Stimulated activated CD8-positive, alpha-beta memory T cell treated with anti-CD3 and anti-CD28 coated beads, Interleukin-4, amount 100 ng/mL, for 48 hours (primary cell): ENCODE measurements at regions not wholly inside any gene's neighbourhood (a gene's known extent, or its start where the extent isn't known, plus 50 kb on each side); places are given as distances from the start of the nearest gene placed in this dataset.
"Not testable (repeated sequence)": the region's sequence is repeated elsewhere in the genome, so short reads cannot be mapped to it uniquely, and the experiment has no call there.

Experiments
- DNase-seq: peaks from one replicate; pipeline ENCODE4 v3.0.0-alpha.2; 2020

DNA sequence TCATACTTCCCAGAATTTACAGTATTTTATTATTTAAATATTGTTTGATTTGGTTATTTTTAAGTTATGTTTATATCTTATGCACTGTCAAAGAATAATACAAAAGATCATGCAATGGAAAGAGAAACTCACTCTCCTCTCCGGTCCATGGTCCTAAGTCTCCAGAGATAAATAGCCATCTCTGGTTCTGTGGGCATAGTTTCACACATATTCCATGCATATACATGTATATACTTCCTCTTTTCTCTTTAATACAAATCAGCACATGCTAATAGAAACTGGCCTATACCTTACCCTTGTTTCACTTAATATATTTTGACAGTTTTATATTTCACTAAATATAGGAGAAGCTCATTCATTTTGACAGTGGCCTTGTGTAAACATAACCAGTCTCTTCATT, 901.7 kb upstream of the CITED2 start:
- DNase-seq: no peak

DNA sequence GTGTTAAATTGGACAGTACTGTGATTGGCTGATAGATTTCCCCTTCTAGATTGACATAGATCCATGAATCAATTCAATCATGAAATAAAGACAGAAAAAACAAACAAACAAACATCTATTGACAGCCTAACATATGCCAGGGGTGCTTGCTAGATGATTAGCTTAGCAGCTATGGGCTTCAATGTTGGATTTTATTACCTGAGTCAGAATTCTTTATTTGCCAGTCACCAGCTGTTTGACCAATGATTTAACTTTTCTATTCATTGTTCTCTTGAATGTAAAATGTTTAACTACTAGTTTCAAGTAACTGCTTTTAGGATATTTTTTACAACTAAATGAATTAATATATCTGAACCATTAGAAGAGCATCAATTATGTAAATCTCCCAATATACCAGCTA, 901.3 kb upstream of the CITED2 start:
- no peak for DNase-seq

DNA sequence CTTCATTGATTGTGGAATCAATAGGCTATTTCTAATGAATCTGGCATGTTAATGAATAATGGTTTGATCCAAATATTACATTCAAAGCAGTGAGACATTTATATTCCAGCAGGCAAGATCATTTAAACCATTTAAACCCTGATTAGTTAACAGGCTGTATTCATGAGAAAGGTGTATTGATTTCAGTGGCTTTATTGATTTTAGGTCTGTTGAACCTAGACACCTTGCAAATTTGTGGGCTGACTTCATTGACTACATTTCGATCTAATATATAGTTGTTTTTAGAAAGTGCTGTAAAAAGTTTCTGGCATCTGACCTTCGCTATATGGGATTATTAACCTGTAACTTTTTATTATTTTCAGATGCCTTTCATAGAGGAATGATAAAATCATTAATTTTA, 900.1 kb upstream of the CITED2 start:
- no peak for DNase-seq

GRCh38 chr6:140271759-140272377, 897.4 kb upstream of the CITED2 start:
- no peak for DNase-seq

- no peak for DNase-seq
Measured at GRCh38 chr6:140269591-140270165, 895.2 kb upstream of the CITED2 start.

DNA sequence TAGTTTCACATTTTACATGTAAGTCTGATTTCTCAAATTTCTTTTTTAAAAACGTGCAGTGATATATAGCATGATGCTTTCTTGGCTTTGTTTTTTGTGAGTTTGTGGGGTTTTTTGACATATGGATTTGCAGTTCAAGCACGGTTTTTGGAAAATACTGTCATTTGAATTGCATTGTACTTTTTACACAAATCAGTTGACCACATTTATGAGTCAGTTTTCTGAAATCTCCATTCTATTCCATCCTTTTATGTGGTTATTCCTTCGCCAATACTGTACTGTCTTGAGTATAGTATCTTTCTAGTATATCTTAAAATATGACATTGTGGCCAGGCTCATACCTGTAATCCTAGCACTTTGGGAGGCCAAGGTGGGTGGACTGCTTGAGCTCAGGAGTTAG, 890.0 kb upstream of the CITED2 start:
- no peak for DNase-seq

DNA sequence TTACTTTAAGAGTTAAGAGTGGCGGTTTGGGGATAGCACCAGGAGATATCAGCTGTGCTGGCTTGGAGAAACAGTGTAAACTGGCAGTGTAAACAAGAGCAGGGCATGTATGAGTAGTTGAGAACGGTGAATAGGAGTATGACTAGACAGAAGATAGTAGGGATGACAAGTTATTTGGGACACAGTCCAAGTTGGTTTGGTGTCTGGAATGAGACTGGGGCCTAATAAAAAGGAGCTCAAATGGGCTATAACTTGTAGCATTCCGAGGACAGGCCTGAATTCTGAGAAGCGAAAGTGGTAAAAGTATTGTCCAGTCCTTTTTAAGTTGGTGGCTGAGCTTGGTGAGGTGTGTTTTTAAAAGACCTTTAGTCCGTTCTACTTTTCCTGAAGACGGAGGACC, 883.9 kb upstream of the CITED2 start:
- not testable (repeated sequence) for DNase-seq

DNA sequence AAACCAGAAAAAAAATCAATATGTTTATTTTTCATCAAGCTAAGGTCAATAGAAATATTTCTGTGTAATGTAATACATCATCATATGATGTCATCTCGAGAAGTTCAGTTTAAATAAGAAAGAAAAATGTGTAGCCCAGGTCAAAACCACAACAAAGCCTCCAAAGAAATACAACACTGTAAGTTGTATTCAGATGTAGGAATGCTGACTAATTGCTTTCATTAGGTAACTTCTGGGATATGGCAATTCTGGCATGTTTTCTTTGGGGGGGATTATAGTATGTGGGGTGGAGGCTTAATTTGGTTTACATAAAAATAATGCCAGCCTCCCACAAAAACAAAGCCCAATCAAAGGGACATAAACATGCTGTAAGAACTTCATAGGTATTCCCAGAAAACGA, 881.8 kb upstream of the CITED2 start:
- DNase-seq: no peak

- no peak for DNase-seq
Measured at GRCh38 chr6:140253096-140253495, 878.6 kb upstream of the CITED2 start.

- DNase-seq: no peak
Measured at GRCh38 chr6:140252099-140252498, 877.7 kb upstream of the CITED2 start.

DNA sequence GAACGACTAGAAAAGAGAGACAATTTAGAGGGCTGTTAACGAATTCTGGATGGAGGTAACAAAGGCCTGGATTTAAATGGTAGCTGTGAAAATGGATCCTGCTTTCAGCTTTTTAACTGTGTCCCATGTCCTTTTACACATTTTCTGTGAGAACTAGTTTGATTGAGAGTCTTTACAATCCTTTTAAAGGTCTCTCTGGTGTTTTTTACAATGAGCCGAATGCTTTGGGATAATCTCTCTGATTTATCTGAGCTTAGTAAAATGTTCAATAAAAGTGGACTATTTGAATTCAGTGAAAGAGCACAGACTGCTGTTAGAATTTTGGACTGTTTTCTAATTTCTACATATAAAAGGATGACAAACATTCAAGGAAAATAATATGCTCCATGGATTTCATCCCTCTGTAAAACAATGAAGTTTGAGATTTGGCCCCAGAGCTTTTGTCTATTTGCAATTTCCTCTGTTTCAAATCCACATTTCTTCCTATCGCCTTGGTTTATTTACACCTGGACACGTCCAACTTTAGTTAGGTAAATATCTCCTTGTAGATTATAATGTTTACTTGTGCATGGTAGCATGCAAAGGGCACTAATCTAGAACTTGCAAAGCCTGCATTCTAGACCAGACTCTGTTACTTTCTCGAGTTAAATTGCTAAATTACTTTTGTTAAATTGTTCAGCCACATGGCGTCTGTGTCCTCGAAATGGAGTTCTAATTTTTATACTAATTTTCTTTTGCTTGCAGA, 871.0 kb upstream of the CITED2 start:
- no peak for DNase-seq

DNA sequence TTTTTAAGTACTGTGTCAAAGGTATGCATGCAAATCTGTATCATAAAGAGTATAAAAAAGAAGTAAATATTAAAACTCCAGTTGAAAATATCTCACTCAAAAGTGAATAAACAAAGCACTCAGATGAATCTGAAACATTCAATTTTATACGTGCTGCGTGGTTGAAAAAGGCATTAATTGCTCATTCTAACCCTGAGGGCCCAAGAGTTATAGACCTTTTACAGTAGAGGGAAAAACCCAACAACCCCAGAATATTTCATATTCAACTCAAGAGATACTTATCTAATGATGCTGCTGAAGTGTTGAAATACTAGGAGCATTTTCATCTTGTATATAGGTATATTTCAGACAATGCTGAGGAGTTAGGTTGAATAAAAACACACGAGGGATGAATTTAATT, 862.8 kb upstream of the CITED2 start:
- no peak for DNase-seq

DNA sequence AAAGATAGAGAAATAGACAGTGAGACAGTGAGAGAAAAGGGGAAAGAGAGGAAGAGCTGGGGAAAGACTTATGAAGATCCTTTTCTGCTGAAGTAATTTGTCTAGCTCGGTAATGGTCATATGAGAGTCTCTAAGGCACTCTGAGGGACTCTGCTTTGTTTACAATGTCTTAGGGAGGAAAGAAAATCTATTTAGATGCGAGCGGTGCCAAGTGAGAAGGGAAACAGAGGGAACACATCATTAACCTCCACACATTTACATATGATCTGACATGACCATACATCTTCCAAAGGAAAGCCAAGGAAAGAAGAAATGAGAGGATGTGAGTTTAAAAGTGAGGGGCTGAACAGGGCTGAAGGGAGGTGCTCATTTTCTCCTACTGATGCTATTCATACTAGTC, 862.3 kb upstream of the CITED2 start:
- no peak for DNase-seq

GRCh38 chr6:140230282-140230681, 855.8 kb upstream of the CITED2 start:
- DNase-seq: no peak

GRCh38 chr6:140228491-140228890, 854.0 kb upstream of the CITED2 start:
- no peak for DNase-seq

- DNase-seq: no peak
Measured at GRCh38 chr6:140226637-140227036, 852.2 kb upstream of the CITED2 start.

GRCh38 chr6:140225701-140226436, 851.4 kb upstream of the CITED2 start:
- DNase-seq: no peak

DNA sequence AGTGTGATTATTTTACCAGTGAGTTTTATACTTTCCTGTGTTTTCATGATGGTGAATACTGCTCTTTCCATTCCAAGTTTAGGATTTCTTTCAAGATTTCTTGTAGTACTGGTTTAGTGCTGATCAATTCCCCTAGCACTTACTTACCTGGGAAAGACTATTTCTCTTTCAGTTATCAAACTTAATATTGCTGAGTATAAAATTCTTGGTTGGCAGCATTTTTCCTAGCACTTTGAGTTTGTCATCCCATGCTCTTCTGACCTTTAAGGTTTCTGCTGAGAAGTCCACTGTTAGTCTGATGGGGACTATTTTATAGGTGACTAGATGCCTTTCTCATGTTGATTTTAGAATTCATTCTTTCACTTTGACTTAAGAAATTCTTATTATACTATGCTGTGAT, 842.8 kb upstream of the CITED2 start:
- DNase-seq: no peak

DNA sequence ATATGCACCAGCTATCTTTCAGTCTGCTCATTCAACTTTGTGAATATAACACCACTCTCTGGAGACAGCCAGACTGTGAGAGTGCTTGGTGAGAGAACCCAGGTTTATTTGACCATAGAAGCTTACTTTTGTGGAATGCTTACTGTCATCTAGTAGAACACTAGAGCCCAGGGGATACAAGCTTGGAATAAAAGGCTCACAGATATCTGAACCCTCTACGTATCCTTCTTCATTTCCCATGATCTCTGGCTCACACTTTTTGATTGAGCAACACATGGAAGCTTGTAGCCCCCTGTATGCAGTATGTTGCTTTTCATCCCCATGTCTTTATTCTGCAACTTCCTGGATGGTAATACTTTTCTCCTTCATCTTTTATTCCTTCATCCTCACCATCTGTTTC, 835.3 kb upstream of the CITED2 start:
- DNase-seq: no peak

- DNase-seq: no peak
Measured at GRCh38 chr6:140208286-140208685, 833.8 kb upstream of the CITED2 start.

- DNase-seq: no peak
Measured at GRCh38 chr6:140205795-140206593, 831.5 kb upstream of the CITED2 start.

DNA sequence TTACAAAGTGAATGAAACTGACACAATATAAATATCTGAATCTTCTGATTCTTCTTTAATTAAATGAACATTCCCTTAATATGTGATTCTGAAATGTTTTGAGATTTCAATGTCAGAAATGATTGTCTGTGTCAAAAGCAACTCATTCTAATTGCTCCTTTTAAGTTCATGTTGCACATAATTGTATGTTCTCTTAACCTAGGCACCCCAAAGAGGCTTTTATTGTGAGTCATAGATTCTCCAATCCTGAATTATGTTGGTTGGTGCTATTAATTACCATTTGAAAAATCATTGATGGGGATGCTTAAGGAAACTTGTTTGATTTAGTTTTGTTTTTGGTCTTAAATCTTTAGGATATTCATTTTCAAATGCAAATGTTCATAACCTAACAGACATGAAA, 829.7 kb upstream of the CITED2 start:
- DNase-seq: no peak

- DNase-seq: no peak
Measured at GRCh38 chr6:140203661-140204147, 829.3 kb upstream of the CITED2 start.
